HG03060 (cell line): ENCODE measurements at regions not wholly inside any gene's neighbourhood (a gene's known extent, or its start where the extent isn't known, plus 50 kb on each side); places are given as distances from the start of the nearest gene placed in this dataset.
"Not testable (repeated sequence)": the region's sequence is repeated elsewhere in the genome, so short reads cannot be mapped to it uniquely, and the experiment has no call there.

Source experiments
- ATAC-seq: cut with Tn5 transposase; IDR thresholded peaks from one replicate; pipeline ENCODE4 v1.9.1; 2021; ENCODE audit warnings: low read depth, moderate number of reproducible peaks; ENCODE audit not compliant: unreplicated experiment

- no peak for ATAC-seq
Observed at GRCh38 chr14:39576258-39576657, 144.0 kb upstream of the FBXO33 start.

GRCh38 chr14:39568809-39569538 is 136.7 kb upstream of the FBXO33 start:
- ATAC-seq, result no peak

GRCh38 chr14:39566795-39567194 is 134.6 kb upstream of the FBXO33 start:
- no peak for ATAC-seq

- no peak for ATAC-seq
Observed at GRCh38 chr14:39563361-39563760, 131.1 kb upstream of the FBXO33 start.

- ATAC-seq, result no peak
Observed at GRCh38 chr14:39562175-39562574, 129.9 kb upstream of the FBXO33 start.

GRCh38 chr14:39558525-39558924 is 126.3 kb upstream of the FBXO33 start:
- no peak for ATAC-seq

- no peak for ATAC-seq
Observed at GRCh38 chr14:39555749-39556148, 123.5 kb upstream of the FBXO33 start.

- no peak for ATAC-seq
Observed at GRCh38 chr14:39554576-39554975, 122.3 kb upstream of the FBXO33 start.

GRCh38 chr14:39548358-39548757 is 116.1 kb upstream of the FBXO33 start:
- ATAC-seq, result no peak

- no peak for ATAC-seq
Observed at GRCh38 chr14:39547845-39548244, 115.6 kb upstream of the FBXO33 start.

- no peak for ATAC-seq
Observed at GRCh38 chr14:39505812-39506211, 73.6 kb upstream of the FBXO33 start.

GRCh38 chr14:39500253-39500652 is 68.0 kb upstream of the FBXO33 start:
- ATAC-seq, result no peak

GRCh38 chr14:39499514-39499913 is 67.3 kb upstream of the FBXO33 start:
- no peak for ATAC-seq

GRCh38 chr14:39497677-39498076 is 65.4 kb upstream of the FBXO33 start:
- not testable (repeated sequence) for ATAC-seq

GRCh38 chr14:39492267-39492666 is 60.0 kb upstream of the FBXO33 start:
- no peak for ATAC-seq

- no peak for ATAC-seq
Observed at GRCh38 chr14:39491134-39491571, 58.9 kb upstream of the FBXO33 start.

GRCh38 chr14:39488600-39488999 is 56.4 kb upstream of the FBXO33 start:
- no peak for ATAC-seq

GRCh38 chr14:39483682-39484081 is 51.4 kb upstream of the FBXO33 start:
- ATAC-seq, result no peak
